ENCODE measurements at regions not wholly inside any gene's neighbourhood (a gene's known extent, or its start where the extent isn't known, plus 50 kb on each side); places are given as distances from the start of the nearest gene placed in this dataset.

- TF ChIP-seq CTCF (IDR thresholded peaks at IDR 0.05), result no peak
- TF ChIP-seq POLR2A (IDR thresholded peaks at IDR 0.05), result no peak
These were observed 95.9 kb upstream of the FAT1 start for GRCh38 chr4:186819342-186820086.
